ENCODE measurements at regions not wholly inside any gene's neighbourhood (a gene's known extent, or its start where the extent isn't known, plus 50 kb on each side); places are given as distances from the start of the nearest gene placed in this dataset.

- no peak for TF ChIP-seq YY1 (IDR thresholded peaks at IDR 0.05; ENCODE audit: low read depth)
- TF ChIP-seq RAD21 (IDR thresholded peaks at IDR 0.05; ENCODE audit: low read depth), result no peak
- TF ChIP-seq ZBTB7A (IDR thresholded peaks at IDR 0.05; ENCODE audit: low read depth), result no peak
- TF ChIP-seq CEBPB (IDR thresholded peaks at IDR 0.05), result no peak
- TF ChIP-seq FOXM1 (IDR thresholded peaks at IDR 0.05; ENCODE audit: borderline replicate concordance, low read depth), result no peak
- no peak for TF ChIP-seq USF1 (IDR thresholded peaks at IDR 0.05)
- no peak for TF ChIP-seq MAX (IDR thresholded peaks at IDR 0.05)
- TF ChIP-seq REST (IDR thresholded peaks at IDR 0.05; ENCODE audit: low read depth), result no peak
- no peak for TF ChIP-seq TCF12 (IDR thresholded peaks at IDR 0.05; ENCODE audit: low read depth)
- TF ChIP-seq CREB1 (IDR thresholded peaks at IDR 0.05; ENCODE audit: low read depth), result no peak
- no peak for TF ChIP-seq EGR1 (IDR thresholded peaks at IDR 0.05)
- no peak for TF ChIP-seq EP300 (IDR thresholded peaks at IDR 0.05; ENCODE audit: borderline replicate concordance)
- no peak for TF ChIP-seq NFIC (IDR thresholded peaks at IDR 0.05)
- TF ChIP-seq TEAD4 (IDR thresholded peaks at IDR 0.05), result no peak
- no peak for TF ChIP-seq TAF1 (IDR thresholded peaks at IDR 0.05; ENCODE audit: low read depth)
Measured at GRCh38 chr6:74467533-74468215, 738.2 kb downstream of the COL12A1 start.

GRCh38 chr6:74466572-74466971 lies 739.3 kb downstream of the COL12A1 start:
- TF ChIP-seq FOXM1 (IDR thresholded peaks at IDR 0.05; ENCODE audit: borderline replicate concordance, low read depth), result no peak

- TF ChIP-seq EGR1 (IDR thresholded peaks at IDR 0.05), result no peak
- no peak for TF ChIP-seq CEBPB (IDR thresholded peaks at IDR 0.05)
- no peak for TF ChIP-seq TCF12 (IDR thresholded peaks at IDR 0.05; ENCODE audit: low read depth)
- no peak for TF ChIP-seq TAF1 (IDR thresholded peaks at IDR 0.05; ENCODE audit: low read depth)
- TF ChIP-seq NFIC (IDR thresholded peaks at IDR 0.05), result no peak
- TF ChIP-seq FOXM1 (IDR thresholded peaks at IDR 0.05; ENCODE audit: borderline replicate concordance, low read depth), result no peak
- no peak for TF ChIP-seq REST (IDR thresholded peaks at IDR 0.05; ENCODE audit: low read depth)
Measured at GRCh38 chr6:74459260-74459659, 746.6 kb downstream of the COL12A1 start.

- TF ChIP-seq RAD21 (IDR thresholded peaks at IDR 0.05; ENCODE audit: low read depth) (no peak), TEAD4 (IDR thresholded peaks at IDR 0.05) (no peak), USF1 (IDR thresholded peaks at IDR 0.05) (no peak), EGR1 (IDR thresholded peaks at IDR 0.05) (no peak), FOXM1 (IDR thresholded peaks at IDR 0.05; ENCODE audit: borderline replicate concordance, low read depth) (no peak), EP300 (IDR thresholded peaks at IDR 0.05; ENCODE audit: borderline replicate concordance) (no peak), ZBTB7A (IDR thresholded peaks at IDR 0.05; ENCODE audit: low read depth) (no peak)
Measured at GRCh38 chr6:74458536-74458935, 747.3 kb downstream of the COL12A1 start.

GRCh38 chr6:74455786-74456185 lies 750.1 kb downstream of the COL12A1 start:
- TF ChIP-seq REST (IDR thresholded peaks at IDR 0.05; ENCODE audit: low read depth) (no peak), YY1 (IDR thresholded peaks at IDR 0.05; ENCODE audit: low read depth) (no peak)

Data from Ishikawa (cell line).